HCT116 (cell line): ENCODE measurements at regions not wholly inside any gene's neighbourhood (a gene's known extent, or its start where the extent isn't known, plus 50 kb on each side); places are given as distances from the start of the nearest gene placed in this dataset.

Source experiments
- ATAC-seq: fragments of 200-7000 bp; cut with Tn5 transposase; 2 replicates; pipeline ENCODE4 v1.9.1; 2020; ENCODE audit warnings: mild to moderate bottlenecking, moderate library complexity
- BruUV-seq: library from RNA; stranded (reverse); fragments of 400-500 nt; replicated peaks from 2 replicates; lab custom pipeline; 2021; lab: Mats Ljungman, UMichigan
- CTCF ChIA-PET: fragments of 300-600 bp; sonication (Branson Sonifier 250); formaldehyde crosslinking; loops from one replicate; lab custom pipeline; 2021; ENCODE audit warnings: antibody characterized with exemption; lab: Charles Lee
- POLR2A ChIA-PET: fragments of 300-600, 350-600 bp; sonication (Branson Sonifier 250); formaldehyde crosslinking; loops from one replicate; lab custom pipeline; 2021; ENCODE audit warnings: antibody characterized with exemption; lab: Charles Lee
- RAD21 ChIA-PET, 2 experiments: fragments of 300-600 bp; sonication (Branson Sonifier 250); formaldehyde crosslinking; loops; one replicate each; lab custom pipeline; 2023; ENCODE audit warnings: low total read pairs in 2 of 2; ENCODE audit not compliant: uncharacterized antibody in 2 of 2, unreplicated experiment in 2 of 2, low non-redundant PET in 1 of 2; lab: Charles Lee
- DNase-seq: peaks from one replicate; pipeline ENCODE4 v3.0.0-alpha.2; 2010; ENCODE audit warnings: low read depth, low spot score
- H2AFZ ChIP-seq: fragments of 200-600 bp; shearing (Covaris generic), sonication (generic); 2 replicates; pipeline ENCODE4 v1.6.1; 2017; ENCODE audit warnings: low read depth, mixed run types, mixed read lengths, antibody characterized with exemption, low read length; ENCODE audit not compliant: poor library complexity, severe bottlenecking
- H3K27ac ChIP-seq: 2 replicates; pipeline ENCODE4 v1.5.1; 2012; ENCODE audit warnings: low read depth, low read length
- H3K27me3 ChIP-seq: fragments of 200-600 bp; sonication (generic); 2 replicates; pipeline ENCODE4 v1.6.1; 2016; ENCODE audit warnings: mixed run types, low read length, mixed read lengths; ENCODE audit not compliant: insufficient read depth
- H3K36me3 ChIP-seq, 2 experiments: fragments of 200-500 bp in 1 of 2; fragments of 200-600 bp in 1 of 2; sonication (Bioruptor generic) in 1 of 2; sonication (generic) in 1 of 2; 2 replicates each; pipeline versions ENCODE4 v1.5.1 to v1.6.1; 2014 to 2016; ENCODE audit warnings: low read length in 2 of 2, inconsistent platforms in 1 of 2, mixed read lengths in 1 of 2, mixed run types in 1 of 2; ENCODE audit not compliant: insufficient read depth in 2 of 2, control insufficient read depth in 1 of 2
- H3K4me1 ChIP-seq, 2 experiments: fragments of 200-600 bp in 1 of 2; sonication (generic) in 1 of 2; 2 replicates each; pipeline versions ENCODE4 v1.5.1 to v1.6.1; 2012 to 2017; ENCODE audit warnings: low read length in 2 of 2, inconsistent platforms in 1 of 2, mild to moderate bottlenecking in 1 of 2, mixed read lengths in 1 of 2, mixed run types in 1 of 2, moderate library complexity in 1 of 2; ENCODE audit not compliant: insufficient read depth in 2 of 2, control insufficient read depth in 1 of 2
- H3K4me2 ChIP-seq: fragments of 200-600 bp; sonication (generic); 2 replicates; pipeline ENCODE4 v1.6.1; 2017; ENCODE audit warnings: mixed run types, low read length, mixed read lengths
- H3K4me3 ChIP-seq, 2 experiments: fragments of 200-600 bp in 1 of 2; sonication (generic) in 1 of 2; replicated peaks in 1 of 2; 2 replicates each; pipeline ENCODE4 v1.5.1; 2011 to 2016; ENCODE audit warnings: low read length in 2 of 2, control low read depth in 1 of 2, low read depth in 1 of 2, mild to moderate bottlenecking in 1 of 2, mixed read lengths in 1 of 2, mixed run types in 1 of 2
- H3K79me2 ChIP-seq: fragments of 200-600 bp; sonication (generic); 2 replicates; pipeline ENCODE4 v1.6.1; 2017; ENCODE audit warnings: mild to moderate bottlenecking, mixed run types, low read length, moderate library complexity, mixed read lengths; ENCODE audit not compliant: insufficient read depth
- H3K9ac ChIP-seq: fragments of 200-600 bp; sonication (generic); 2 replicates; pipeline ENCODE4 v1.6.1; 2016; ENCODE audit warnings: low read length, mixed read lengths
- H3K9me2 ChIP-seq: fragments of 200-600 bp; sonication (generic), shearing (Covaris generic); 2 replicates; pipeline ENCODE4 v1.6.1; 2017; ENCODE audit warnings: mixed run types, mild to moderate bottlenecking, moderate library complexity; ENCODE audit not compliant: insufficient read depth
- H3K9me3 ChIP-seq, 2 experiments: fragments of 200-500 bp in 1 of 2; fragments of 200-600 bp in 1 of 2; sonication (Bioruptor generic) in 1 of 2; sonication (generic) in 1 of 2; 2 replicates each; pipeline ENCODE4 v1.6.1; 2014 to 2017; ENCODE audit warnings: low read length in 2 of 2, mixed read lengths in 2 of 2, inconsistent platforms in 1 of 2, low read depth in 1 of 2, mild to moderate bottlenecking in 1 of 2, mixed run types in 1 of 2, moderate library complexity in 1 of 2; ENCODE audit not compliant: control insufficient read depth in 1 of 2, insufficient read depth in 1 of 2
- H4K20me1 ChIP-seq: fragments of 200-600 bp; sonication (generic), shearing (Covaris generic); 2 replicates; pipeline ENCODE4 v1.6.1; 2017; ENCODE audit warnings: mixed run types, mild to moderate bottlenecking, moderate library complexity; ENCODE audit not compliant: insufficient read depth
- CBX3 ChIP-seq: IDR thresholded peaks from 2 replicates; pipeline ENCODE4 v1.6.1; 2012; ENCODE audit warnings: low read depth
- EZH2 ChIP-seq: fragments of 200-600 bp; sonication (generic); IDR thresholded peaks from 2 replicates; pipeline ENCODE4 v1.6.1; 2017; ENCODE audit warnings: antibody characterized with exemption, mixed run types
- POLR2A ChIP-seq: IDR thresholded peaks from 2 replicates; pipeline ENCODE4 v1.7.0; 2011; ENCODE audit warnings: borderline replicate concordance; ENCODE audit not compliant: insufficient read depth, insufficient read length; ENCODE audit errors: extremely low read depth
- REST ChIP-seq: IDR thresholded peaks from 2 replicates; pipeline ENCODE4 v1.6.1; 2012; ENCODE audit warnings: low read depth
- ZNF274 ChIP-seq: fragments of 200-500 bp; sonication (Bioruptor generic); IDR thresholded peaks from 2 replicates; pipeline ENCODE4 v1.6.1; 2014; ENCODE audit warnings: mild to moderate bottlenecking, low read depth, low read length, inconsistent platforms
- intact Hi-C: fragments of 100-400 bp; cut with micrococcal nuclease; formaldehyde crosslinking; loops from 2 replicates; pipeline ENCODE4 v1.10.0; 2022
- TF ChIP-seq, protein P1 (sequence below), 3 experiments: fragments of 200-600 bp in 1 of 3; sonication (generic) in 1 of 3; IDR thresholded peaks in 2 of 3; conservative IDR thresholded peaks in 1 of 3; 2 replicates each; pipeline ENCODE4 v1.5.1; 2012 to 2017; ENCODE audit warnings: low read depth in 2 of 3, low read length in 2 of 3, antibody characterized with exemption in 1 of 3, borderline replicate concordance in 1 of 3, control low read depth in 1 of 3, mild to moderate bottlenecking in 1 of 3, mixed read lengths in 1 of 3, mixed run types in 1 of 3, moderate library complexity in 1 of 3; ENCODE audit not compliant: insufficient read depth in 1 of 3
- TF ChIP-seq, protein P2 (sequence below): IDR thresholded peaks from 2 replicates; pipeline ENCODE4 v1.6.1; 2012

DNA sequence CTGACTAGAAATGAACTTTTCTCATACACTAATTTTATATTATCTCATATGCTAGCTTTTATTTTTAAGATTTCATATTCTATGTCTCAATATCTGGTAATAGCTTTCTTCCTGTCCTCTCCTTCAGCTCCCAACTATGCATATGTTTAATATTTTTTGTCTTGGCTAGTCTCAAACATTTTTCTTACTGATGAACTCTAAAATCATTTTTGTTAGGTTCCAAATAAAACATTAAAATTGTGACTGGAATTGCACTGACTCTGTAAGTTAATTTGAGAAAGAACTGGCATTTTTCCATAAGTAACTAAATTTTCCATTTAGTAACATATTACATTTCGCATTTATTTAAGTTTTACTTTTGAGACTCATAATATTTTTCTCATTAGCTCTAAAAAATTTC, 368.5 kb upstream of the DPYD start:
- Histone ChIP-seq H3K9ac (no peak overlapping the region), H3K4me1 (no peaks in the 10 kb centered on the region), H3K27ac (no peak overlapping the region), H4K20me1 (no peaks in the 10 kb centered on the region), H3K36me3 (no peaks in the 10 kb centered on the region), H3K27me3 (no peaks in the 10 kb centered on the region), H3K9me3 (no peaks in the 10 kb centered on the region), H3K79me2 (no peaks in the 10 kb centered on the region), H3K9me2 (no peaks in the 10 kb centered on the region), H2AFZ (no peak overlapping the region), H3K4me3 (no peak overlapping the region), H3K4me2 (no peak overlapping the region)
- RAD21 ChIA-PET: no interaction called here
- TF ChIP-seq, protein P1, sequence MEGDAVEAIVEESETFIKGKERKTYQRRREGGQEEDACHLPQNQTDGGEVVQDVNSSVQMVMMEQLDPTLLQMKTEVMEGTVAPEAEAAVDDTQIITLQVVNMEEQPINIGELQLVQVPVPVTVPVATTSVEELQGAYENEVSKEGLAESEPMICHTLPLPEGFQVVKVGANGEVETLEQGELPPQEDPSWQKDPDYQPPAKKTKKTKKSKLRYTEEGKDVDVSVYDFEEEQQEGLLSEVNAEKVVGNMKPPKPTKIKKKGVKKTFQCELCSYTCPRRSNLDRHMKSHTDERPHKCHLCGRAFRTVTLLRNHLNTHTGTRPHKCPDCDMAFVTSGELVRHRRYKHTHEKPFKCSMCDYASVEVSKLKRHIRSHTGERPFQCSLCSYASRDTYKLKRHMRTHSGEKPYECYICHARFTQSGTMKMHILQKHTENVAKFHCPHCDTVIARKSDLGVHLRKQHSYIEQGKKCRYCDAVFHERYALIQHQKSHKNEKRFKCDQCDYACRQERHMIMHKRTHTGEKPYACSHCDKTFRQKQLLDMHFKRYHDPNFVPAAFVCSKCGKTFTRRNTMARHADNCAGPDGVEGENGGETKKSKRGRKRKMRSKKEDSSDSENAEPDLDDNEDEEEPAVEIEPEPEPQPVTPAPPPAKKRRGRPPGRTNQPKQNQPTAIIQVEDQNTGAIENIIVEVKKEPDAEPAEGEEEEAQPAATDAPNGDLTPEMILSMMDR (IDR thresholded peaks at IDR 0.05 in 2 of 3, conservative IDR thresholded peaks at IDR 0.05 in 1 of 3; ENCODE audit: borderline replicate concordance in 1 of 3, insufficient read depth in 1 of 3, low read depth in 2 of 3, low read length in 2 of 3): no peak
- TF ChIP-seq, protein P2, sequence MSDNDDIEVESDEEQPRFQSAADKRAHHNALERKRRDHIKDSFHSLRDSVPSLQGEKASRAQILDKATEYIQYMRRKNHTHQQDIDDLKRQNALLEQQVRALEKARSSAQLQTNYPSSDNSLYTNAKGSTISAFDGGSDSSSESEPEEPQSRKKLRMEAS: no peak
- no peak for TF ChIP-seq EZH2
- TF ChIP-seq POLR2A: no peak
- no peak for TF ChIP-seq ZNF274
- no peak for TF ChIP-seq CBX3
- no peak for TF ChIP-seq REST
- POLR2A ChIA-PET: no interaction called here
- intact Hi-C loops: no loop called here
- CTCF ChIA-PET: no interaction called here
- no TSS peak for BruUV-seq
- no peak for ATAC-seq
- no peak for DNase-seq
